Dedifferentiated amniotic fluid mesenchymal stem cell (primary cell): ENCODE measurements at regions not wholly inside any gene's neighbourhood (a gene's known extent, or its start where the extent isn't known, plus 50 kb on each side); places are given as distances from the start of the nearest gene placed in this dataset.

Source experiments
- DNase-seq: peaks from one replicate; pipeline ENCODE4 v3.0.0-alpha.2; 2016; ENCODE audit errors: extremely low spot score

- DNase-seq: no peak
Observed at GRCh38 chr12:88310666-88311065, 168.6 kb downstream of the TMTC3 start.

- no peak for DNase-seq
Observed at GRCh38 chr12:88313554-88313953, 171.4 kb downstream of the TMTC3 start.

GRCh38 chr12:88314706-88315105 is 172.6 kb downstream of the TMTC3 start:
- no peak for DNase-seq

GRCh38 chr12:88318726-88319125 is 176.6 kb downstream of the TMTC3 start:
- no peak for DNase-seq

DNA sequence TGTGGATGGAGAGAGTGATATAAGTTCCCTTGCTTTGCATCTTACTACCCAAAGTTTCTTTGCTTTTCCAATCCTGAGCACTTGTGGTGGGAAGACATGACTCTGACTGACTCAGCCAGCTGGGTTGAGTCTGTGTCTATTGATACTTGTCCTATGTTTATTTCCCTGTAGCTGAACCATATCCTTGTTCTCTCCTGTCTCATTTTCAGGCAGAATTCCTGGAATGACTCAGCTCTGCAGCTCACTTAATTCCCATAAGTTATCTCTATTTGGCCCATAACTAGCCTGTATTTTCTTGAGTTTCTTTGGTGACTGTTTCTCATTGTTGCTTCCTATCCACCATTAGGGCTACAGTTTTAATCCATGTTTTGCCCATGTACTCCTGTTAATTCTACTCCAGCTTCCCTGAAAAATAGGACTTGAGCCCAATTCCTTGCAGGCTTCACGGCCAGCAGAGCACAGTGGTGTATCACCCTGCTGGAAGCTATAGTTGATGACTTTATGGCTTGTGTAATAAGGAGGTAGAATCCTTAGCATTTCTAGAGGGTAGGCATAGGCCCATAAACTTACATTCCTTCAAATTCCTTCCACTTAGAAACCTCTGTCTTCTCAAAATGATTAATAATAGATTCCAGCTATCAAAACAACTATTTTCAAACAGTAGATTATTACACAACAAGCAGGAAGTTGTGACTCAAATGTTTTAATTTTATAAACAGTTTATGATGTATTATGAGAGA is 183.1 kb downstream of the TMTC3 start:
- DNase-seq: peak; percentile 90

DNA sequence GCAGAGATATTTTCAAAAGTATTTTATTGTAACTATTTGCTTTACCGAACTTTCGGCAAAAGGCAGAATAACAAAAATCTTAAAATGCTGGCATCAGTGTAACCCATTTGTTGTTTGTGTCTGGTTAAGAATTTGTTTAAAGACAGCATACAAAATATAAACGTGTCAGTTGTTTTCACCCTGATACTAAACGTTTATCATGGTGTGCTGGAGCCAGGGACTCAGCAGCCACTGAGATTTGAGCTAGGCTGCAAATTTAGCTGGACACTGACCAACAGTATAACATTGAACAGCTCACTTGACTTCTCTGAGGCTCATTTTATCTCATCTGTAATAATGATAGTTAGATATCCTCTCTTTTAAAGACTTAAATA is 183.7 kb downstream of the TMTC3 start:
- no peak for DNase-seq

- DNase-seq: no peak
Observed at GRCh38 chr12:88327276-88327675, 185.2 kb downstream of the TMTC3 start.

- no peak for DNase-seq
Observed at GRCh38 chr12:88328090-88328489, 186.0 kb downstream of the TMTC3 start.

DNA sequence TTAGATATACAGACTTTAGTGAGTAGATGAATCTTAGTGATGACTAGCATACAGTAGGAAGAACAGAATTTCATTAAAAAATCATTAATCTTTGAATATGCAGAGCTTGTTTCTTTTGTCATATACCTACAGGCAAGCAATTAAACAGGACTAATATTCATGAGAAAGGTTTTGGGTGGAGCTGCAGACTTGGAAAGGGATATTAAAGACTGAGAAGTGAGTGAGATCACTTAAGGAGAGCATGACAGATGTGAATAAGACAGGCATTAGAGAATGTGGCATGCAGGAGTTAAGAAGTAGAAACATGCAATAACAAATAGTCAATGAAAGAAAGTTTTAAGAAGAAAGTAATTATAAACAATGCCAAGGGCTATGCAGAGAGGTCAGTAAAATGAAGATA is 187.7 kb downstream of the TMTC3 start:
- DNase-seq: no peak

DNA sequence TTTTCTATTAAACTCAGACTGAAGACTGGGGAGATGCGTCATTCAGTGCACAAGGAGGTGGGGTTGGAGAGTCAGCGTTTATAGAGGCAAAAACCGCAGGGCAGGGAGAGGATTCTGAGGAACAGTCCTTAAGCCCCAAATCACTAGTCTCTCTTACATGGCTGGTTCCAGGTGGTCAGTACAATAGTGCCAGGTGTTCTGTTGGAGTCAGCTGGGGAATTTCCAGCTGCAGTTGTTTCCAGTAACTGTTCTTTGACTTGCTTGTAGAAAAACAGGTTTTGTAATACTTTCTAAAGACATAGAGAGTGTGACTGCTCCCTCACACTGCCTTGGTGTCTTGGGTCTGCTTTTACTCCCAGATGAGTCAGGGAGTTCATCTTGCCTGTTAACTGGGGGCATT is 192.2 kb downstream of the TMTC3 start:
- DNase-seq: peak; percentile 40

- no peak for DNase-seq
Observed at GRCh38 chr12:88336076-88336739, 194.1 kb downstream of the TMTC3 start.

GRCh38 chr12:88338486-88338885 is 196.4 kb downstream of the TMTC3 start:
- no peak for DNase-seq

- DNase-seq: peak; percentile 55
Observed at GRCh38 chr12:88339254-88339949, 197.3 kb downstream of the TMTC3 start.

DNA sequence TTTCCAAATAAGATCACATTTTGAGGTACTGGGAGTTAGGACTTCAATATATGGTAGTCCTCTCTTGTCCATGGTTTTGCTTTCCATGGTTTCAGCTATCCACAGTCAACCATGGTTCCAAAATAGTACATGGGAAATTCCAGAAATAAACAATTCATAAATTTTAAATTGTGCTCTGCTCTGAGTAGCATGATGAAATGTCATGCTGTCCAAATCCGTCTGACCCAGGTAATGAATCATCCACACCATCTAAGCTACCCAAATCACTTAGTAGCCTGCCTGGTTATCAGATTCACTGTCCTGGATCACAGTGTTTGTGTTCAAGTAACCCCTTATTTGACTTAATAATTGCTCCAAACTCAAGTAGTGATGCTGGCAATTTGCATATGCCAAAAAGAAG is 197.9 kb downstream of the TMTC3 start:
- no peak for DNase-seq

DNA sequence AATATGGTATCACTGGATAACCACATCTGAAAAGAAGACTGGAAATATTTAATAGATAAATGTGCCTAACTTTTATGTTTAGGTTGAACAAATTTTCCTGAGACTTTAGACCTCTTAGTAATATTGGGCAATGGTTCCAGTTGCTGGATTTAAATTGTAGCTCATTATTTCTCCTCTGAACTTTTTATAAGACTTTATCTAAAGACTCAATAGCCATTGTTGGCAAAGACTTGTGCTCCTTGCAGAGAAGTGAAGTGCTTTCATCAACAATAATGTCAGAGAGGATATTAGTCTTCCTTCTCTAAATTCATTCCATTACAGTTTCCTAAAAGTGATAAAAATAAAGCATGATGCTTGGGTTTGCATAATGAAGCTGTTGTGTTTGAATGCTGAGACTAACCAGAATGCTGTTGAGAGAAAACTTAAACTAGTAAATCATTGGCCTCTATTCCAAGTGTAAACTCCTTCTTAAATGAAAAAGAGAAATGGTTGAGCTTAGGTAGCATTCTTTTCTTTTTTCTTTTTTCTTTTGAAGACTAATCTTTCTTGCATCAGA is 200.2 kb downstream of the TMTC3 start:
- DNase-seq: no peak

DNA sequence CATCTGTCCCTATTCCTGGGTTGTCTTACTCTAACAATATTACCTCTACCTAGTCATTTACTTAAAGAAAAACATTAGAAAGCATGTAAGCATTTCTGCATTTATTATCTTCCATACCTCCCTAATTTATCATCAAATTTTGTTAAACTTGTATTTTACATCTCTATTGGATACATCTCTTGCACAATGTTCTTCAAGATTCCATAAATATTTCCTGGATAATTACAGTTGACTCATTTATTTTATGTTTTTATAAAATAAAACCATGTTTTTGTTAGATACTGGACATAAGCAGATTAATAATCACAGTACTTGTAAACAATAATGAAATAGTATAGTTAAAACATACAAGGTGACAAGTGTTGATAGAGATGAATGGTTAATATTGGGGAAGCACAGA is 209.0 kb downstream of the TMTC3 start:
- DNase-seq: no peak

DNA sequence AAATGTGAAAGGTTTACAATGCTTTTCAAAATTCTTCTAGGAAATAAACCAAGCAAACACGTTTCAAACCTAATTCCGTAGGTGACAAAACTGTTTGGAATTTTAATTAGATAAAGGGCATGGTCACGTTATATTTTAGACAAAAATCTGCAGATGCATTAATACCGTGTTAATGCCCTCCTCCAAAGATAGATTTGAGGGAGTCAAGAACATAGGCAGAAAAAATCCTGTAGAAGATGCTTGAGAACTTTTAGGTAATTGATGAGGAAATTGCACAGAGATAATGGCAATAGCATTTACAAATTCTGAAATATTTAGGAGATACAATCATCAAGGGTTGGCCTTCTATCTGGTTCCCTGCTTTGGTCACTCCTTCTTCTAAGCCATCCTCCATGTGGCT is 212.6 kb downstream of the TMTC3 start:
- DNase-seq: no peak

DNA sequence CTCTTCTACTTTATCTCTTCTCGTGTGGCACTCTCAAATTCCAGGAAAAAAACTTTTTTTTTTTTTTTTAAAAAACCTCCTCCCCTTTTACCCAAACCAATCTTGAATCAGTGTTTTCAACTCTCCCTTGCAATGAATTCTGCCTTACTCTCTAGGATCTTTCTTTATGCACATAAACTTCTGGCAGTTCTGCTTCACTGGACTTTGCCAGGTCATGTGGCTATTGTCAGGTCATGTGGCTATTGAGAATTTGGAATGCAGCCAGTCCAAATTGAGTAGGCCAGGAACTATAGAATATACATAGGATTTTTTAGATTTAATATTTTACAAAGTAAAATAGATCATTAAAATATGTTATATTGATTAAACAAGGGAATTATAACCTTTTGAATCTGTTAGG is 218.2 kb downstream of the TMTC3 start:
- no peak for DNase-seq

DNA sequence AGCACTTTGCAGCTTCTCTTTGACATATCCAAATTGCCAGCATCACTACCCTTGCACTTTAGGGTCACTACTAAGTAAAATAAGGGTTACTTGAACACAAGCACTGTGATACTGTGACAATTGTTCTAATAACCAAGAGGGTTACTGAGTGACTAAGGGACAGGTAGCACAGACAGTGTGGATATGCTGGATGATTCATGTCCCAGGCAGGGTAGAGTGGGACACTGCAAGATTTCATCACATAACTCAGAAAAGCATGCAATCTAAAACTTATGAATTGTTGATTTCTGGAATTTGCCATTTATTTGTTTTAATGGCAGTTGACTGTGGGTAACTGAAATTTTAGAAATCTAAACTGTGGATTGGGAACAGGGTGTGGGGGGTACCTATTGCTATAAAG is 218.8 kb downstream of the KITLG start:
- DNase-seq: no peak

GRCh38 chr12:88362439-88362838 is 217.8 kb downstream of the KITLG start:
- DNase-seq: no peak

DNA sequence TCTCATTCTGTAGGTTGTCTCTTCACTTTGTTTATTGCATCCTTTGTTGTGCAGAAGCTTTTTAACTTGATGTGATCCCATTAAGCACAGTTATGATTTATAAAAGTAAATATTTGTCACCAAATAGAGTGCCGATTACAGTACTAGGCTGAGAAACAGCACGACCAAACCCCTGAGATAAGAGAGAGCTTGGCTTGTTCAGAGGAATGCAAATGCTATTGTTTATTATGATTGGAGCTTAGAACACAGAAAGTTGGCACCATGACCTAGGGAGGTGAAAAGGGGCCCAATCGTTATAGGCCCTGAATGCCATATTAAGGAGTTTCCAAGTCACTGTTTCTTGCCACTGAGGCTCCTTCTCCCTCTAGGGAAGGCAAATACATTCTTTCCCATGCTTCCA is 214.9 kb downstream of the KITLG start:
- DNase-seq: no peak

- DNase-seq: no peak
Observed at GRCh38 chr12:88366101-88366500, 214.2 kb downstream of the KITLG start.

- no peak for DNase-seq
Observed at GRCh38 chr12:88367231-88367630, 213.0 kb downstream of the KITLG start.
